ENCODE measurements at regions not wholly inside any gene's neighbourhood (a gene's known extent, or its start where the extent isn't known, plus 50 kb on each side); places are given as distances from the start of the nearest gene placed in this dataset.

GRCh38 chr2:220224691-220225543 is 597.5 kb downstream of the SLC4A3 start:
- no peak for TF ChIP-seq CTCF (IDR thresholded peaks at IDR 0.05; ENCODE audit: low read depth, low read length, poor library complexity, severe bottlenecking)
- no peak for TF ChIP-seq EZH2phosphoT487 (IDR thresholded peaks at IDR 0.05; ENCODE audit: borderline replicate concordance, low read length)
